Right atrium auricular region (tissue), 2 donors: ENCODE measurements at regions not wholly inside any gene's neighbourhood (a gene's known extent, or its start where the extent isn't known, plus 50 kb on each side); places are given as distances from the start of the nearest gene placed in this dataset.

Experiments
- DNase-seq: peaks from one replicate; pipeline ENCODE4 v3.0.0-alpha.2; 2019; ENCODE audit warnings: low spot score
- H3K27ac ChIP-seq, 2 donors: fragments of 200-600 bp; sonication (generic); 1 replicate in 1 of 2; 2 replicates in 1 of 2; pipeline ENCODE4 v1.5.1; 2016 to 2019
- H3K27me3 ChIP-seq, 2 donors: fragments of 200-600 bp; sonication (generic); one replicate each; pipeline versions ENCODE4 v1.5.1 to v1.6.0; 2017 to 2019
- H3K36me3 ChIP-seq: fragments of 200-600 bp; sonication (generic); one replicate; pipeline ENCODE4 v1.5.1; 2016
- H3K4me1 ChIP-seq, 2 donors: fragments of 200-600 bp; sonication (generic); one replicate each; pipeline versions ENCODE4 v1.5.1 to v1.6.0; 2017 to 2019
- H3K4me3 ChIP-seq, 2 donors: fragments of 200-600 bp; sonication (generic); 1 replicate in 1 of 2; 2 replicates in 1 of 2; pipeline ENCODE4 v1.5.1; 2017 to 2019; ENCODE audit warnings: mild to moderate bottlenecking in 1 of 2, moderate library complexity in 1 of 2
- H3K9me3 ChIP-seq, 2 donors: fragments of 200-600 bp; sonication (generic); one replicate each; pipeline ENCODE4 v1.5.1; 2019
- TF ChIP-seq, protein P1 (sequence below), 2 donors: fragments of 200-600 bp; sonication (generic); IDR thresholded peaks; one replicate each; pipeline ENCODE4 v1.5.1; 2019; ENCODE audit warnings: antibody characterized with exemption in 2 of 2

GRCh38 chr12:100721169-100721568 lies 73.4 kb upstream of the ANO4 start:
- TF ChIP-seq, protein P1, sequence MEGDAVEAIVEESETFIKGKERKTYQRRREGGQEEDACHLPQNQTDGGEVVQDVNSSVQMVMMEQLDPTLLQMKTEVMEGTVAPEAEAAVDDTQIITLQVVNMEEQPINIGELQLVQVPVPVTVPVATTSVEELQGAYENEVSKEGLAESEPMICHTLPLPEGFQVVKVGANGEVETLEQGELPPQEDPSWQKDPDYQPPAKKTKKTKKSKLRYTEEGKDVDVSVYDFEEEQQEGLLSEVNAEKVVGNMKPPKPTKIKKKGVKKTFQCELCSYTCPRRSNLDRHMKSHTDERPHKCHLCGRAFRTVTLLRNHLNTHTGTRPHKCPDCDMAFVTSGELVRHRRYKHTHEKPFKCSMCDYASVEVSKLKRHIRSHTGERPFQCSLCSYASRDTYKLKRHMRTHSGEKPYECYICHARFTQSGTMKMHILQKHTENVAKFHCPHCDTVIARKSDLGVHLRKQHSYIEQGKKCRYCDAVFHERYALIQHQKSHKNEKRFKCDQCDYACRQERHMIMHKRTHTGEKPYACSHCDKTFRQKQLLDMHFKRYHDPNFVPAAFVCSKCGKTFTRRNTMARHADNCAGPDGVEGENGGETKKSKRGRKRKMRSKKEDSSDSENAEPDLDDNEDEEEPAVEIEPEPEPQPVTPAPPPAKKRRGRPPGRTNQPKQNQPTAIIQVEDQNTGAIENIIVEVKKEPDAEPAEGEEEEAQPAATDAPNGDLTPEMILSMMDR (IDR thresholded peaks at IDR 0.05): no peak
- Histone ChIP-seq H3K27me3 (peaks cover 0 to 2% of the 10 kb centered on the region in 2 donors), H3K27ac (no peak overlapping the region), H3K4me1 (peaks cover 0 to 5% of the 10 kb centered on the region in 2 donors), H3K4me3 (no peak overlapping the region), H3K36me3 (no peaks in the 10 kb centered on the region), H3K9me3 (no peaks in the 10 kb centered on the region)
- no peak for DNase-seq

DNA sequence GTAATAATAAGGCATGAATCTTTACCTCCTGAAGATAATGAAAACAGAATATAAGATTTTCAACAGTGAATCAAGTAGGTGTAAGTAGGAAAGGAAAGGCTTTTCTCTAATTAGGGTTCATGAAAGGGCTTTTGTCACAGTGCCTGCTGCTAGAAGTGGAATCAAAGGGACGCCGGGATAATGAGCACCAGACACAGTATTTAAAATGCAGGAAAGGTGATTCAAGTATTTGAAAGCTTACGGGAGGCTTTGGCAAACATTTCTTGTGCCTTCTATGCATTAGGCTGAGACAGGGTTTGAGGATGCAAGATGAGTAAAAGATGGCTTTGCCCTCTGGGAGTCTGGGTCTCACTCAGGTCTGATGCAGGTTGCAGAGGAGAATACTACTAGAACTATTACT lies 70.5 kb upstream of the ANO4 start:
- H3K4me1 ChIP-seq: no peaks in the 10 kb centered on the region
- H3K9me3 ChIP-seq: no peaks in the 10 kb centered on the region
- no peak for DNase-seq
- H3K36me3 ChIP-seq: no peaks in the 10 kb centered on the region
- no peaks in the 10 kb centered on the region for H3K27me3 ChIP-seq
- no peak overlapping the region for H3K4me3 ChIP-seq
- H3K27ac ChIP-seq: no peak overlapping the region
- TF ChIP-seq, protein P1 (IDR thresholded peaks at IDR 0.05): no peak

DNA sequence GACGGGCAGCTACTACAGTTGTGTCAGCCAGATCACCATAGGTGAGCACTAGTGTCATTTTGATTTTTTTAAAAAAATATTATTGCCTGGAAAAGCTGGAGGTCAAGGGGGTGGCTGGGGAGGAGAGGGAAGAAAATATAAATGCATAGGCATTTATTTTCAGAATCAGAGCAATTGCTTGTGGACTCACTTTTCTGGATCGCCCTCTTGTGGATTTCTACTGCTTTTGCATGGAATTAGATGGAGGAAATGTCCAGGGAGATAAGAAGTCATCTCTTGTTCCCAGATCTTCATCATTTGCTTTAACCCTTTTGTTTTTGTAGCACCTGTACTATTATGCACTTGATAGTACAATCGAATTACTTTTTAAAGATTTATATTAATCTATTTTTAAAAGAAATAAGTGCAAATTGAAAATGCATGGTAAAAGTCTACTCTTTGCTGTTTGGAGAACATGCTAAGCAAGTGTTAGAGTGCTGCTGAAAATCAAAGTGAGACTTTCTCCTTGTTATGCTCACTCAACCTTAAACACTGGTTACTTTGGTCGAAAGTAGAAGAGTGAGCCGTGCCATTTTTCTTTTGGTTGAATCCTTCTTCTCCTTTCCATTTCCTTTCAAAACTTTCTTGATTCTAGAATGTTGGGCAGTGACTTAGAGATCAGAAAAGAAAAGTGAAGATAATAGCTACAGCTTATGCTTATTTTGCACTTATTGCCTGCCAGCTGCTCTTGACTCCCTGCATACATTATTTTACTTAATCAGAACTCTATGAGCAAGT lies 60.6 kb upstream of the ANO4 start:
- no peaks in the 10 kb centered on the region for H3K4me1 ChIP-seq
- H3K27ac ChIP-seq: no peak overlapping the region
- H3K27me3 ChIP-seq: no peaks in the 10 kb centered on the region
- no peaks in the 10 kb centered on the region for H3K9me3 ChIP-seq
- no peak overlapping the region for H3K4me3 ChIP-seq
- no peaks in the 10 kb centered on the region for H3K36me3 ChIP-seq
- TF ChIP-seq, protein P1 (IDR thresholded peaks at IDR 0.05): peak in 1 of 2 donors; percentile 71
- DNase-seq: no peak

- Histone ChIP-seq H3K36me3 (no peaks in the 10 kb centered on the region), H3K4me3 (no peak overlapping the region), H3K4me1 (no peaks in the 10 kb centered on the region), H3K27ac (no peak overlapping the region), H3K27me3 (no peaks in the 10 kb centered on the region), H3K9me3 (no peaks in the 10 kb centered on the region)
- DNase-seq: no peak
- TF ChIP-seq, protein P1 (IDR thresholded peaks at IDR 0.05): no peak
Measured at GRCh38 chr12:100737168-100737567, 57.4 kb upstream of the ANO4 start.

GRCh38 chr12:100738086-100738485 lies 56.5 kb upstream of the ANO4 start:
- H3K4me3 ChIP-seq: no peak overlapping the region
- H3K27me3 ChIP-seq: no peaks in the 10 kb centered on the region
- H3K4me1 ChIP-seq: no peaks in the 10 kb centered on the region
- H3K27ac ChIP-seq: no peak overlapping the region
- no peaks in the 10 kb centered on the region for H3K9me3 ChIP-seq
- H3K36me3 ChIP-seq: no peaks in the 10 kb centered on the region
- DNase-seq: no peak
- TF ChIP-seq, protein P1 (IDR thresholded peaks at IDR 0.05): no peak
